ENCODE measurements at regions not wholly inside any gene's neighbourhood (a gene's known extent, or its start where the extent isn't known, plus 50 kb on each side); places are given as distances from the start of the nearest gene placed in this dataset.

GRCh38 chr6:114436691-114437090, 93.9 kb upstream of the HS3ST5 start:
- no peak overlapping the region for H3K9ac ChIP-seq (ENCODE audit: low read length in 5 of 5)
- H3K4me1 ChIP-seq (ENCODE audit: control insufficient read depth in 5 of 5, insufficient read depth in 5 of 5, low read length in 5 of 5): no peaks in the 10 kb centered on the region
- H3K27ac ChIP-seq (ENCODE audit: low read depth, low read length): no peak overlapping the region
- H3K4me3 ChIP-seq (ENCODE audit: low read depth in 1 of 5, low read length in 5 of 5): no peak overlapping the region
- H3K27me3 ChIP-seq (ENCODE audit: control insufficient read depth in 5 of 5, insufficient read depth in 4 of 5, low read length in 5 of 5): no peaks in the 10 kb centered on the region
- H3K36me3 ChIP-seq (ENCODE audit: control insufficient read depth in 5 of 5, insufficient read depth in 5 of 5, low read length in 5 of 5): no peaks in the 10 kb centered on the region
- no peaks in the 10 kb centered on the region for H3K9me3 ChIP-seq (ENCODE audit: control insufficient read depth in 5 of 5, low read length in 5 of 5)

DNA sequence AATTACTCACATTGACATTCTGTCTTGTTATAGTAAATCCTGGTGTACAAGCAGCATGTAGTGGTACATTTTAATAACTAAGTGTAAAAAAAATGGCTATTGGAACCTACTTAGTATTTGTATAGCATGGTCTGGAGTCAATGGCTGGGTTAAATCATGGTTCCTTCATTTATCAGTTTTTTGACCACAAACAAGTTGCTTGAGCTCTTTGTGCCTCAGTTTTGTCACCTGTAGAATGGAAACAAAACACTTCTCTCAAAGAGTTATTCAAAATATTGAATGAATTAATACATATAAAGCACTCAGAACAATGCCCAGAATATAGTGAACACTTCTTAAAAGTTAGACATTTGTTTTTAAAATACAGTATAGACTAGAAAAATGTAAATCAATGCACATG, 93.2 kb upstream of the HS3ST5 start:
- Histone ChIP-seq H3K27ac (ENCODE audit: low read depth, low read length) (no peak overlapping the region), H3K27me3 (ENCODE audit: control insufficient read depth in 5 of 5, insufficient read depth in 4 of 5, low read length in 5 of 5) (no peaks in the 10 kb centered on the region), H3K9ac (ENCODE audit: low read length in 5 of 5) (no peak overlapping the region), H3K4me3 (ENCODE audit: low read depth in 1 of 5, low read length in 5 of 5) (no peak overlapping the region), H3K36me3 (ENCODE audit: control insufficient read depth in 5 of 5, insufficient read depth in 5 of 5, low read length in 5 of 5) (no peaks in the 10 kb centered on the region), H3K4me1 (ENCODE audit: control insufficient read depth in 5 of 5, insufficient read depth in 5 of 5, low read length in 5 of 5) (no peaks in the 10 kb centered on the region), H3K9me3 (ENCODE audit: control insufficient read depth in 5 of 5, low read length in 5 of 5) (no peaks in the 10 kb centered on the region)

DNA sequence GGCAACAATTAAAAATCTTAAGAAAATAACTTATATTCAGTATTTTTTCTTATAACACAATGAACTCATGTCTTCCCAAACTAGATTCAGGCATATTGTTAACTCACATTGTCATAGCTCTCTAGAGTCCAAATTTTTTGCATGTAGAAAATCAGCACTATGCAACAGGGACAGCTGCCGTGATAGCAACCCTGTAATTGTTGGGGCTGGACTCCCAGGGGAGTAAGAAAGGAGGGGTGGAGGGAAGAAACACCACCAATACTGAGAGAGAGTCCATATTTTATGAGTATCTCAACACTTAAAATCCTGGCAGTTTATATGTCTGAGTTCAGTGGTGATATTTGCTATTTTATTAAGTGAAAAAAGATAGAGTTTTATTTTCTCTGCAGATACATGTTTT, 89.6 kb upstream of the HS3ST5 start:
- Histone ChIP-seq H3K4me3 (ENCODE audit: low read depth in 1 of 5, low read length in 5 of 5) (no peak overlapping the region), H3K4me1 (ENCODE audit: control insufficient read depth in 5 of 5, insufficient read depth in 5 of 5, low read length in 5 of 5) (no peaks in the 10 kb centered on the region), H3K9ac (ENCODE audit: low read length in 5 of 5) (no peak overlapping the region), H3K27ac (ENCODE audit: low read depth, low read length) (no peak overlapping the region), H3K36me3 (ENCODE audit: control insufficient read depth in 5 of 5, insufficient read depth in 5 of 5, low read length in 5 of 5) (no peaks in the 10 kb centered on the region), H3K27me3 (ENCODE audit: control insufficient read depth in 5 of 5, insufficient read depth in 4 of 5, low read length in 5 of 5) (no peaks in the 10 kb centered on the region), H3K9me3 (ENCODE audit: control insufficient read depth in 5 of 5, low read length in 5 of 5) (no peaks in the 10 kb centered on the region)

GRCh38 chr6:114431641-114432040, 88.8 kb upstream of the HS3ST5 start:
- no peak overlapping the region for H3K9ac ChIP-seq (ENCODE audit: low read length in 5 of 5)
- no peak overlapping the region for H3K27ac ChIP-seq (ENCODE audit: low read depth, low read length)
- H3K27me3 ChIP-seq (ENCODE audit: control insufficient read depth in 5 of 5, insufficient read depth in 4 of 5, low read length in 5 of 5): no peaks in the 10 kb centered on the region
- no peak overlapping the region for H3K4me3 ChIP-seq (ENCODE audit: low read depth in 1 of 5, low read length in 5 of 5)
- no peaks in the 10 kb centered on the region for H3K9me3 ChIP-seq (ENCODE audit: control insufficient read depth in 5 of 5, low read length in 5 of 5)
- no peaks in the 10 kb centered on the region for H3K4me1 ChIP-seq (ENCODE audit: control insufficient read depth in 5 of 5, insufficient read depth in 5 of 5, low read length in 5 of 5)
- no peaks in the 10 kb centered on the region for H3K36me3 ChIP-seq (ENCODE audit: control insufficient read depth in 5 of 5, insufficient read depth in 5 of 5, low read length in 5 of 5)

DNA sequence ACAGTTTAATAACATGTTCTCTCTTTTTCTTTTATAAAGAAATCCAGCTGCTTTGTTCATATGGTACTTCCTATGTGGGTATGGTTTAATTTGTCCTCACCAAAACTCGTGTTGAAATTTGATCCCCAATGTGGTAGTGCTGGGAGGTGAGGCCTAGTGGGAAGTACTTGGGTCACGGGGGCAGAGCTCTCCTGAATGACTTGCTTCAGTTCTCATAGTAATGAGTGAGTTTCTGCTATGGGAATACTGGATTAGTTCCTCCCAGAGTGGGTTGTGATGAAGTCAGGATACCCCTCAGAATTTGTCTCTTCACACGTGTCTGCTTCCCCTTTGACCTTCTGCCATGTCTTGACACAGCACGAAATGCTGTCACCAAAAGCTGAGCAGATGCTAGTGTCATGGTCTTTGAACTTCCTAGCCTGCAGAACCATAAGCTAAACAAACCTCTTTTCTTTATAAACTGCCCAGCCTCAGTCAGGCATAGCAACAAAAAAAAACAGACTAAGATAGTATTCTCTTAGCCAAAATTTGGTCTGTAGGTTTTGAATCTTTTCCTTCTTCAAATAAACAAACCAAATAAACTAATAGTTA, 87.8 kb upstream of the HS3ST5 start:
- Histone ChIP-seq H3K4me3 (ENCODE audit: low read depth in 1 of 5, low read length in 5 of 5) (no peak overlapping the region), H3K27ac (ENCODE audit: low read depth, low read length) (no peak overlapping the region), H3K27me3 (ENCODE audit: control insufficient read depth in 5 of 5, insufficient read depth in 4 of 5, low read length in 5 of 5) (no peaks in the 10 kb centered on the region), H3K4me1 (ENCODE audit: control insufficient read depth in 5 of 5, insufficient read depth in 5 of 5, low read length in 5 of 5) (no peaks in the 10 kb centered on the region), H3K9ac (ENCODE audit: low read length in 5 of 5) (no peak overlapping the region), H3K36me3 (ENCODE audit: control insufficient read depth in 5 of 5, insufficient read depth in 5 of 5, low read length in 5 of 5) (no peaks in the 10 kb centered on the region), H3K9me3 (ENCODE audit: control insufficient read depth in 5 of 5, low read length in 5 of 5) (no peaks in the 10 kb centered on the region)

DNA sequence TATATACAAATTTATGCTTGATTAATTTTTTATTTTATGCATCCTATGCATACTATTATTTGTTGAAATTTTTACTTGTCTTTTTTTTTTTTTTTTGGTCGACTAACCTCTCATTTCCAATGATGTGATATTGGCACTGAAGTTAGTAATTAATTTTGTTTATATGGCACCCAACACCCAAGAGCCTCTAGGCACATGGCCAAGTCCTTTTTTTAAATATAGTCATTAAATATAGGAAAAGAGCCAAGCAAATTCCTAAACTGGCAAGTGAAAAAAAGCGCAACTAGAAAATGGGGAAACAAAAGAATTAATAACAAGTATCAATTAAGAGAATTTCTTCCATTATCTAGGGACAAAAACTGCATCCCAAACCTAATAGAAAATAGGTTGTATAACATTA, 85.5 kb upstream of the HS3ST5 start:
- Histone ChIP-seq H3K27ac (ENCODE audit: low read depth, low read length) (no peak overlapping the region), H3K4me1 (ENCODE audit: control insufficient read depth in 5 of 5, insufficient read depth in 5 of 5, low read length in 5 of 5) (no peaks in the 10 kb centered on the region), H3K36me3 (ENCODE audit: control insufficient read depth in 5 of 5, insufficient read depth in 5 of 5, low read length in 5 of 5) (no peaks in the 10 kb centered on the region), H3K27me3 (ENCODE audit: control insufficient read depth in 5 of 5, insufficient read depth in 4 of 5, low read length in 5 of 5) (no peaks in the 10 kb centered on the region), H3K4me3 (ENCODE audit: low read depth in 1 of 5, low read length in 5 of 5) (no peak overlapping the region), H3K9me3 (ENCODE audit: control insufficient read depth in 5 of 5, low read length in 5 of 5) (no peaks in the 10 kb centered on the region), H3K9ac (ENCODE audit: low read length in 5 of 5) (no peak overlapping the region)

GRCh38 chr6:114421199-114421598, 78.4 kb upstream of the HS3ST5 start:
- Histone ChIP-seq H3K27ac (ENCODE audit: low read depth, low read length) (no peak overlapping the region), H3K4me3 (ENCODE audit: low read depth in 1 of 5, low read length in 5 of 5) (no peak overlapping the region), H3K9me3 (ENCODE audit: control insufficient read depth in 5 of 5, low read length in 5 of 5) (no peaks in the 10 kb centered on the region), H3K36me3 (ENCODE audit: control insufficient read depth in 5 of 5, insufficient read depth in 5 of 5, low read length in 5 of 5) (no peaks in the 10 kb centered on the region), H3K27me3 (ENCODE audit: control insufficient read depth in 5 of 5, insufficient read depth in 4 of 5, low read length in 5 of 5) (no peaks in the 10 kb centered on the region), H3K9ac (ENCODE audit: low read length in 5 of 5) (no peak overlapping the region), H3K4me1 (ENCODE audit: control insufficient read depth in 5 of 5, insufficient read depth in 5 of 5, low read length in 5 of 5) (no peaks in the 10 kb centered on the region)

DNA sequence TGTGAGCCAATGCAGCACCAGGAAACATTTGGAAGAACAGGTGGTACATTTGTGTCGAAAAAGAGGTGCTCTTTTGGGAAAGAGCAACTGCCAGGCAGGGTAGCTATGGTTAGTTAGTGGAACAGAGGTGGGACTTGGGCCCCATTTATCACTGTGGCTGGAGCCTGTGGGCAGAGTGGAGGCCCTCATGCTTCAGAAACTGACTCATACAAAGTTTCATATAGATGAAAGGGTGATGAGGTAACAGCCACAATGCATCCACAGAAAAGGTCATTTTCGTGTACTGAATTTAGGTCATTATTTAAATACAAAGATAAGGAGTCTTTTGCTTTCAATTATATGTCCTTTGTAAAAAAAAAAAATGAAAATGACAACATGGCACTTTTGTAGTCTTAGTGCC, 76.4 kb upstream of the HS3ST5 start:
- no peak overlapping the region for H3K9ac ChIP-seq (ENCODE audit: low read length in 5 of 5)
- no peak overlapping the region for H3K4me3 ChIP-seq (ENCODE audit: low read depth in 1 of 5, low read length in 5 of 5)
- H3K27me3 ChIP-seq (ENCODE audit: control insufficient read depth in 5 of 5, insufficient read depth in 4 of 5, low read length in 5 of 5): no peaks in the 10 kb centered on the region
- no peak overlapping the region for H3K27ac ChIP-seq (ENCODE audit: low read depth, low read length)
- H3K4me1 ChIP-seq (ENCODE audit: control insufficient read depth in 5 of 5, insufficient read depth in 5 of 5, low read length in 5 of 5): no peaks in the 10 kb centered on the region
- no peaks in the 10 kb centered on the region for H3K36me3 ChIP-seq (ENCODE audit: control insufficient read depth in 5 of 5, insufficient read depth in 5 of 5, low read length in 5 of 5)
- H3K9me3 ChIP-seq (ENCODE audit: control insufficient read depth in 5 of 5, low read length in 5 of 5): no peaks in the 10 kb centered on the region

- no peaks in the 10 kb centered on the region for H3K36me3 ChIP-seq (ENCODE audit: control insufficient read depth in 5 of 5, insufficient read depth in 5 of 5, low read length in 5 of 5)
- no peak overlapping the region for H3K4me3 ChIP-seq (ENCODE audit: low read depth in 1 of 5, low read length in 5 of 5)
- H3K9ac ChIP-seq (ENCODE audit: low read length in 5 of 5): no peak overlapping the region
- H3K27ac ChIP-seq (ENCODE audit: low read depth, low read length): no peak overlapping the region
- H3K27me3 ChIP-seq (ENCODE audit: control insufficient read depth in 5 of 5, insufficient read depth in 4 of 5, low read length in 5 of 5): no peaks in the 10 kb centered on the region
- no peaks in the 10 kb centered on the region for H3K4me1 ChIP-seq (ENCODE audit: control insufficient read depth in 5 of 5, insufficient read depth in 5 of 5, low read length in 5 of 5)
- no peaks in the 10 kb centered on the region for H3K9me3 ChIP-seq (ENCODE audit: control insufficient read depth in 5 of 5, low read length in 5 of 5)
These were observed 75.6 kb upstream of the HS3ST5 start for GRCh38 chr6:114418304-114418972.

- Histone ChIP-seq H3K36me3 (ENCODE audit: control insufficient read depth in 5 of 5, insufficient read depth in 5 of 5, low read length in 5 of 5) (no peaks in the 10 kb centered on the region), H3K27me3 (ENCODE audit: control insufficient read depth in 5 of 5, insufficient read depth in 4 of 5, low read length in 5 of 5) (no peaks in the 10 kb centered on the region), H3K9me3 (ENCODE audit: control insufficient read depth in 5 of 5, low read length in 5 of 5) (no peaks in the 10 kb centered on the region), H3K4me1 (ENCODE audit: control insufficient read depth in 5 of 5, insufficient read depth in 5 of 5, low read length in 5 of 5) (no peaks in the 10 kb centered on the region), H3K9ac (ENCODE audit: low read length in 5 of 5) (no peak overlapping the region), H3K4me3 (ENCODE audit: low read depth in 1 of 5, low read length in 5 of 5) (no peak overlapping the region), H3K27ac (ENCODE audit: low read depth, low read length) (no peak overlapping the region)
These were observed 64.7 kb upstream of the HS3ST5 start for GRCh38 chr6:114407426-114408035.

All from subcutaneous abdominal adipose tissue (tissue), 5 donors.